ENCODE measurements at regions not wholly inside any gene's neighbourhood (a gene's known extent, or its start where the extent isn't known, plus 50 kb on each side); places are given as distances from the start of the nearest gene placed in this dataset.

DNA sequence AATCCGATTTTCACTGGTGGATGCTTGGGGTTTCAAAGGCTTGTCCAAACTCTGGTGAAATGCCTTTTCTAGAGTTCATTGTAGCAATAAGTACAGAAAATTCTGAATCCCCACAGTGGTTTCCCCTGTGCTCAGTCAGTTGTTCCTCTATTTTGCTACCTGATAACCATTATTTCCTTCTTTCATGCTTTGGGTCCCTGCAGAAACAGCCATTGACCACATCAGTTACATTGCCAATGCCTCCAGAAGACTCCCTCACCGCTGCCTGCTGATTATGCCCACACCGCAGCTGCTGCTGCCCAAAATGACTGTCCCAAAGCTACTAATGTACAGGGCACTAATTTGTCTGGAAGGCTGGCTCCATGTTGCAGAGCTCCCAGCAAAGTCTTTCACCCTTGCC, 517.3 kb downstream of the KLF12 start:
- H3K4me1 ChIP-seq = peaks cover 5% of the 10 kb centered on the region
- WGBS, 2 donors = 81 to 97% methylated on average over 3 of the region's 3 CpGs
- H3K9me3 ChIP-seq = no peaks in the 10 kb centered on the region
- no peak for ATAC-seq
- TF ChIP-seq CTCF (IDR thresholded peaks at IDR 0.05) (no peak), POLR2A (IDR thresholded peaks at IDR 0.05) (no peak)
- no peaks in the 10 kb centered on the region for H3K27me3 ChIP-seq
- no peak for DNase-seq
- intact Hi-C loops (cut with DNase I) = no loop called here
- no peak overlapping the region for H3K27ac ChIP-seq
- H3K36me3 ChIP-seq (replicated peaks in 1 of 2; ENCODE audit: insufficient read depth in 1 of 2, low read depth in 2 of 2) = no peaks in the 10 kb centered on the region
- no peak overlapping the region for H3K4me3 ChIP-seq

- WGBS, 2 donors = 61 to 75% methylated on average over 6 of the region's 6 CpGs
- intact Hi-C loops (cut with DNase I) = no loop called here
- H3K36me3 ChIP-seq (replicated peaks in 1 of 2; ENCODE audit: insufficient read depth in 1 of 2, low read depth in 2 of 2) = no peaks in the 10 kb centered on the region
- peaks cover 12% of the 10 kb centered on the region for H3K4me1 ChIP-seq
- DNase-seq = no peak
- ATAC-seq = no peak
- no peaks in the 10 kb centered on the region for H3K9me3 ChIP-seq
- no peaks in the 10 kb centered on the region for H3K27me3 ChIP-seq
- TF ChIP-seq POLR2A (IDR thresholded peaks at IDR 0.05) (no peak), CTCF (IDR thresholded peaks at IDR 0.05) (no peak)
- H3K27ac ChIP-seq = no peak overlapping the region
- no peak overlapping the region for H3K4me3 ChIP-seq
These were observed 523.2 kb downstream of the KLF12 start for GRCh38 chr13:73610799-73611592.

- H3K27ac ChIP-seq = no peak overlapping the region
- no peak for ATAC-seq
These were observed 525.3 kb downstream of the KLF12 start for GRCh38 chr13:73608711-73609485.

DNA sequence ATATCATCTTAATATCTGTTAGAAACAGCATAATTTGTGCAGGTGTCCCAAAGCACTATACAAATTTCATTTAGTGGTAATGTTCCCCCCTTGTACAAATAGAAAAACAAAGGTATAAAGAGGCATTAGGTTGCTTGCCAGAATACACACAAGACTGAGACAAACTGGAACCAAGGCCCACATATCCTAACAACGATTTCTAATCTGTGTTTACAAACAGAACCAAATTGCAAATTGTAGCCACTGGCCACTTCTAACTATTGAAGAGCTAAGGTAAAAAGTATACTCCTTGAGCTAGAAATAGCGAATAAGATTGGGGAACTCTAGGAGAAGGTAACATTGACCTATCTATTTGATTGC, 526.1 kb downstream of the KLF12 start:
- Histone ChIP-seq H3K27me3 (no peaks in the 10 kb centered on the region), H3K36me3 (replicated peaks in 1 of 2; ENCODE audit: insufficient read depth in 1 of 2, low read depth in 2 of 2) (no peaks in the 10 kb centered on the region), H3K9me3 (no peaks in the 10 kb centered on the region), H3K4me1 (peaks cover 12% of the 10 kb centered on the region), H3K4me3 (no peak overlapping the region), H3K27ac (peak overlapping the region in 1 of 4 donors; percentile 12)
- ATAC-seq = no peak
- DNase-seq = no peak
- intact Hi-C loops (cut with DNase I) = no loop called here
- no peak for TF ChIP-seq POLR2A (IDR thresholded peaks at IDR 0.05)
- TF ChIP-seq CTCF (IDR thresholded peaks at IDR 0.05) = no peak
- 37 to 45% methylated on average over 2 of the region's 2 CpGs for WGBS, 2 donors

More at GRCh38 chr13:73608711-73609485, 525.3 kb downstream of the KLF12 start:
- DNase-seq = no peak
- no peaks in the 10 kb centered on the region for H3K9me3 ChIP-seq
- no peak overlapping the region for H3K4me3 ChIP-seq
- H3K4me1 ChIP-seq = peaks cover 12% of the 10 kb centered on the region
- intact Hi-C loops (cut with DNase I) = no loop called here
- TF ChIP-seq POLR2A (IDR thresholded peaks at IDR 0.05) (no peak), CTCF (IDR thresholded peaks at IDR 0.05) (no peak)
- H3K36me3 ChIP-seq (replicated peaks in 1 of 2; ENCODE audit: insufficient read depth in 1 of 2, low read depth in 2 of 2) = no peaks in the 10 kb centered on the region
- H3K27me3 ChIP-seq = no peaks in the 10 kb centered on the region
- WGBS, 2 donors = 56 to 59% methylated on average over 7 of the region's 7 CpGs

Measured in body of pancreas (tissue), 4 donors.